ENCODE measurements at regions not wholly inside any gene's neighbourhood (a gene's known extent, or its start where the extent isn't known, plus 50 kb on each side); places are given as distances from the start of the nearest gene placed in this dataset.
"Not testable (repeated sequence)": the region's sequence is repeated elsewhere in the genome, so short reads cannot be mapped to it uniquely, and the experiment has no call there.

- H3K4me3 Mint-ChIP-seq = no peak overlapping the region
- Histone ChIP-seq H3K9me3 (ENCODE audit: control insufficient read depth, low read length) (peaks cover 6% of the 10 kb centered on the region), H3K4me3 (ENCODE audit: low read length) (no peak overlapping the region), H3K9ac (ENCODE audit: extremely low read depth, low read length, poor library complexity, severe bottlenecking) (no peak overlapping the region), H3K27me3 (ENCODE audit: control insufficient read depth, insufficient read depth, low read length, poor library complexity, severe bottlenecking) (no peaks in the 10 kb centered on the region), H3K4me1 (ENCODE audit: control insufficient read depth, insufficient read depth, low read length) (no peaks in the 10 kb centered on the region), H3K36me3 (ENCODE audit: control insufficient read depth, insufficient read depth, low read length) (no peaks in the 10 kb centered on the region), H3K27ac (ENCODE audit: low read depth, low read length) (no peak overlapping the region)
- TF ChIP-seq, protein P1, sequence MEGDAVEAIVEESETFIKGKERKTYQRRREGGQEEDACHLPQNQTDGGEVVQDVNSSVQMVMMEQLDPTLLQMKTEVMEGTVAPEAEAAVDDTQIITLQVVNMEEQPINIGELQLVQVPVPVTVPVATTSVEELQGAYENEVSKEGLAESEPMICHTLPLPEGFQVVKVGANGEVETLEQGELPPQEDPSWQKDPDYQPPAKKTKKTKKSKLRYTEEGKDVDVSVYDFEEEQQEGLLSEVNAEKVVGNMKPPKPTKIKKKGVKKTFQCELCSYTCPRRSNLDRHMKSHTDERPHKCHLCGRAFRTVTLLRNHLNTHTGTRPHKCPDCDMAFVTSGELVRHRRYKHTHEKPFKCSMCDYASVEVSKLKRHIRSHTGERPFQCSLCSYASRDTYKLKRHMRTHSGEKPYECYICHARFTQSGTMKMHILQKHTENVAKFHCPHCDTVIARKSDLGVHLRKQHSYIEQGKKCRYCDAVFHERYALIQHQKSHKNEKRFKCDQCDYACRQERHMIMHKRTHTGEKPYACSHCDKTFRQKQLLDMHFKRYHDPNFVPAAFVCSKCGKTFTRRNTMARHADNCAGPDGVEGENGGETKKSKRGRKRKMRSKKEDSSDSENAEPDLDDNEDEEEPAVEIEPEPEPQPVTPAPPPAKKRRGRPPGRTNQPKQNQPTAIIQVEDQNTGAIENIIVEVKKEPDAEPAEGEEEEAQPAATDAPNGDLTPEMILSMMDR (conservative IDR thresholded peaks at IDR 0.05) = no peak
- no peaks in the 10 kb centered on the region for H3K36me3 Mint-ChIP-seq (ENCODE audit: low read depth)
- peaks cover 11% of the 10 kb centered on the region for H3K4me1 Mint-ChIP-seq
- no peak for DNase-seq
- peaks cover 2% of the 10 kb centered on the region for H3K27me3 Mint-ChIP-seq (ENCODE audit: insufficient read depth)
- H3K9me3 Mint-ChIP-seq = peaks cover 11% of the 10 kb centered on the region
- no peak overlapping the region for H3K27ac Mint-ChIP-seq
- 95 to 100% methylated on average over 2 of the region's 2 CpGs for WGBS, 2 experiments (ENCODE audit: insufficient coverage in 1 of 2, insufficient read length in 1 of 2)
These were observed 423.9 kb downstream of the HS3ST3B1 start for GRCh38 chr17:14724770-14725169.

GRCh38 chr17:14723349-14723748 is 422.5 kb downstream of the HS3ST3B1 start:
- 90% methylated on average over 1 of the region's 1 CpG; no CpG with 5 or more reads in 1 of the 2 experiments for WGBS, 2 experiments (ENCODE audit: insufficient coverage in 1 of 2, insufficient read length in 1 of 2)
- not testable (repeated sequence) for DNase-seq; H3K36me3 ChIP-seq (ENCODE audit: control insufficient read depth, insufficient read depth, low read length); H3K36me3 Mint-ChIP-seq (ENCODE audit: low read depth); H3K27ac Mint-ChIP-seq; H3K9ac ChIP-seq (ENCODE audit: extremely low read depth, low read length, poor library complexity, severe bottlenecking); H3K4me1 ChIP-seq (ENCODE audit: control insufficient read depth, insufficient read depth, low read length); H3K9me3 ChIP-seq (ENCODE audit: control insufficient read depth, low read length); H3K27ac ChIP-seq (ENCODE audit: low read depth, low read length); H3K27me3 Mint-ChIP-seq (ENCODE audit: insufficient read depth); H3K4me3 Mint-ChIP-seq; H3K27me3 ChIP-seq (ENCODE audit: control insufficient read depth, insufficient read depth, low read length, poor library complexity, severe bottlenecking); H3K4me3 ChIP-seq (ENCODE audit: low read length); H3K4me1 Mint-ChIP-seq
- H3K9me3 Mint-ChIP-seq = peaks cover 11% of the 10 kb centered on the region

DNA sequence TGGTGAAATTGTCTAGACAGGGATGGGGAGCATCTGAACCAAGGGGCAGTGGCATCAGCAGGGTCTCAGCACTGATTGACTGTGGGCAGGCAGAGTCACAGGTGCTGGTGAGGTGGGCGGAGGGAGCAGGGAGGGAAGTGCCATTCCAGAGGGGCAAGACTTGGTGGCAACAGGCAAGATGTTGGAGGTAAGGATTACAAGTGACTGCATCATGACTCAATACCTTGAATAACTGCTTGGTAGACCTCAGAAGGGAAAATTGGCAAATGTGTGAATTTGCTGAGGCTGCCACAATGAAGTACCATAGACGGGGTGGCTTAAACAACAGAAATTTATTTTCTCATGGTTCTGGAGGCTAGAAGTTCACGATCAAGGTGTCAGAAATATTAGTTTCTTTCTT is 419.1 kb downstream of the HS3ST3B1 start:
- TF ChIP-seq, protein P1 (conservative IDR thresholded peaks at IDR 0.05) = no peak
- no peak overlapping the region for H3K4me3 ChIP-seq (ENCODE audit: low read length)
- 95% methylated on average over 2 to 3 of the region's 3 CpGs for WGBS, 2 experiments (ENCODE audit: insufficient coverage in 1 of 2, insufficient read length in 1 of 2)
- no peaks in the 10 kb centered on the region for H3K36me3 Mint-ChIP-seq (ENCODE audit: low read depth)
- H3K4me3 Mint-ChIP-seq = no peak overlapping the region
- H3K27me3 ChIP-seq (ENCODE audit: control insufficient read depth, insufficient read depth, low read length, poor library complexity, severe bottlenecking) = no peaks in the 10 kb centered on the region
- H3K9ac ChIP-seq (ENCODE audit: extremely low read depth, low read length, poor library complexity, severe bottlenecking) = no peak overlapping the region
- peaks cover under 1% of the 10 kb centered on the region for H3K4me1 Mint-ChIP-seq
- no peaks in the 10 kb centered on the region for H3K36me3 ChIP-seq (ENCODE audit: control insufficient read depth, insufficient read depth, low read length)
- no peaks in the 10 kb centered on the region for H3K4me1 ChIP-seq (ENCODE audit: control insufficient read depth, insufficient read depth, low read length)
- DNase-seq = no peak
- H3K27me3 Mint-ChIP-seq (ENCODE audit: insufficient read depth) = peaks cover 2% of the 10 kb centered on the region
- peaks cover 18% of the 10 kb centered on the region for H3K9me3 ChIP-seq (ENCODE audit: control insufficient read depth, low read length)
- H3K27ac Mint-ChIP-seq = no peak overlapping the region
- H3K9me3 Mint-ChIP-seq = peaks cover 11% of the 10 kb centered on the region
- no peak overlapping the region for H3K27ac ChIP-seq (ENCODE audit: low read depth, low read length)

GRCh38 chr17:14717859-14718258 is 417.0 kb downstream of the HS3ST3B1 start:
- Mint-ChIP-seq H3K36me3 (ENCODE audit: low read depth) (no peaks in the 10 kb centered on the region), H3K4me3 (no peak overlapping the region), H3K9me3 (peaks cover 5% of the 10 kb centered on the region), H3K27me3 (ENCODE audit: insufficient read depth) (peaks cover 2% of the 10 kb centered on the region), H3K27ac (no peak overlapping the region), H3K4me1 (peaks cover 7% of the 10 kb centered on the region)
- no peak for DNase-seq
- no peak overlapping the region for H3K9ac ChIP-seq (ENCODE audit: extremely low read depth, low read length, poor library complexity, severe bottlenecking)
- TF ChIP-seq, protein P1 (conservative IDR thresholded peaks at IDR 0.05) = no peak
- H3K4me3 ChIP-seq (ENCODE audit: low read length) = no peak overlapping the region
- 74 to 83% methylated on average over 1 to 5 of the region's 5 CpGs for WGBS, 2 experiments (ENCODE audit: insufficient coverage in 1 of 2, insufficient read length in 1 of 2)
- H3K36me3 ChIP-seq (ENCODE audit: control insufficient read depth, insufficient read depth, low read length) = no peaks in the 10 kb centered on the region
- no peak overlapping the region for H3K27ac ChIP-seq (ENCODE audit: low read depth, low read length)
- peaks cover 11% of the 10 kb centered on the region for H3K9me3 ChIP-seq (ENCODE audit: control insufficient read depth, low read length)
- no peaks in the 10 kb centered on the region for H3K27me3 ChIP-seq (ENCODE audit: control insufficient read depth, insufficient read depth, low read length, poor library complexity, severe bottlenecking)
- H3K4me1 ChIP-seq (ENCODE audit: control insufficient read depth, insufficient read depth, low read length) = no peaks in the 10 kb centered on the region
